ENCODE measurements at regions not wholly inside any gene's neighbourhood (a gene's known extent, or its start where the extent isn't known, plus 50 kb on each side); places are given as distances from the start of the nearest gene placed in this dataset.

GRCh38 chr17:55588446-55589242, 77.4 kb upstream of the SMIM36 start:
- TF ChIP-seq POLR2AphosphoS5 (IDR thresholded peaks at IDR 0.05; ENCODE audit: low read depth, low read length) (no peak), POLR2A (IDR thresholded peaks at IDR 0.05; ENCODE audit: low read depth, low read length) (no peak), SPI1 (IDR thresholded peaks at IDR 0.05; ENCODE audit: low read depth, low read length) (no peak), TAF1 (IDR thresholded peaks at IDR 0.05; ENCODE audit: low read depth, low read length) (no peak), POU2F2 (IDR thresholded peaks at IDR 0.05; ENCODE audit: low read depth, low read length) (no peak)

Data from GM12891 (cell line).